ENCODE measurements at regions not wholly inside any gene's neighbourhood (a gene's known extent, or its start where the extent isn't known, plus 50 kb on each side); places are given as distances from the start of the nearest gene placed in this dataset.
A peak's percentile ranks its signal among the peaks of the same experiment; 100 is the strongest.

- no peak for DNase-seq
- Histone ChIP-seq H3K4me1 (no peaks in the 10 kb centered on the region), H3K27me3 (no peaks in the 10 kb centered on the region), H3K4me3 (replicated peaks in 1 of 3) (no peak overlapping the region), H3K27ac (no peak overlapping the region), H3K9me3 (no peaks in the 10 kb centered on the region), H3K36me3 (no peaks in the 10 kb centered on the region)
- WGBS, 2 donors: 80% methylated on average over 15 of the region's 15 CpGs
- intact Hi-C loops (cut with DNase I): no loop called here
- TF ChIP-seq, protein P1, sequence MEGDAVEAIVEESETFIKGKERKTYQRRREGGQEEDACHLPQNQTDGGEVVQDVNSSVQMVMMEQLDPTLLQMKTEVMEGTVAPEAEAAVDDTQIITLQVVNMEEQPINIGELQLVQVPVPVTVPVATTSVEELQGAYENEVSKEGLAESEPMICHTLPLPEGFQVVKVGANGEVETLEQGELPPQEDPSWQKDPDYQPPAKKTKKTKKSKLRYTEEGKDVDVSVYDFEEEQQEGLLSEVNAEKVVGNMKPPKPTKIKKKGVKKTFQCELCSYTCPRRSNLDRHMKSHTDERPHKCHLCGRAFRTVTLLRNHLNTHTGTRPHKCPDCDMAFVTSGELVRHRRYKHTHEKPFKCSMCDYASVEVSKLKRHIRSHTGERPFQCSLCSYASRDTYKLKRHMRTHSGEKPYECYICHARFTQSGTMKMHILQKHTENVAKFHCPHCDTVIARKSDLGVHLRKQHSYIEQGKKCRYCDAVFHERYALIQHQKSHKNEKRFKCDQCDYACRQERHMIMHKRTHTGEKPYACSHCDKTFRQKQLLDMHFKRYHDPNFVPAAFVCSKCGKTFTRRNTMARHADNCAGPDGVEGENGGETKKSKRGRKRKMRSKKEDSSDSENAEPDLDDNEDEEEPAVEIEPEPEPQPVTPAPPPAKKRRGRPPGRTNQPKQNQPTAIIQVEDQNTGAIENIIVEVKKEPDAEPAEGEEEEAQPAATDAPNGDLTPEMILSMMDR (IDR thresholded peaks at IDR 0.05): no peak
- TF ChIP-seq POLR2A (IDR thresholded peaks at IDR 0.05): no peak
Measured at GRCh38 chr5:5558638-5559527, 136.4 kb downstream of the ICE1 start.

DNA sequence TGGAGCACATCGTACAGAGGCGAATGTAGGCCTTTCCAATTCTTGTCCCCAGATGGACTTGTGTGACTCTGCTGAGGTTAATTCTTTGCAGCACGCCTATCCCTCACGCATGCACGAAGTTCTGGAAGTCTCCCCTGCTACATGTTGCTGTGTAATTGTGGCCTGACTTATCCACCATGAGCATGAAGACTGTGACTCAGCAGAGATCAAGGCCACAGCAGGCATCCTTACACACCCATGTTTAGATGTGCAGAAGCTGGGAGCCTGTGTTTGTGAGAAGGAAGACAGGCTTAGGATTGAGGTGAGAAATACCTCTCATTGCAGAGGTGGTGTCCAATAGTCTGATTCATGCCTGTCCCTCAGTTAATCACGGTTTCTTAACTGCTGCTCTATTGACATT lies 135.6 kb downstream of the ICE1 start:
- Histone ChIP-seq H3K36me3 (no peaks in the 10 kb centered on the region), H3K4me3 (replicated peaks in 1 of 3) (no peak overlapping the region), H3K27me3 (no peaks in the 10 kb centered on the region), H3K9me3 (no peaks in the 10 kb centered on the region), H3K27ac (no peak overlapping the region), H3K4me1 (no peaks in the 10 kb centered on the region)
- DNase-seq: no peak
- intact Hi-C loops (cut with DNase I): no loop called here
- TF ChIP-seq POLR2A (IDR thresholded peaks at IDR 0.05): no peak
- TF ChIP-seq, protein P1 (IDR thresholded peaks at IDR 0.05): no peak
- WGBS, 2 donors: 86 to 88% methylated on average over 6 of the region's 6 CpGs

DNA sequence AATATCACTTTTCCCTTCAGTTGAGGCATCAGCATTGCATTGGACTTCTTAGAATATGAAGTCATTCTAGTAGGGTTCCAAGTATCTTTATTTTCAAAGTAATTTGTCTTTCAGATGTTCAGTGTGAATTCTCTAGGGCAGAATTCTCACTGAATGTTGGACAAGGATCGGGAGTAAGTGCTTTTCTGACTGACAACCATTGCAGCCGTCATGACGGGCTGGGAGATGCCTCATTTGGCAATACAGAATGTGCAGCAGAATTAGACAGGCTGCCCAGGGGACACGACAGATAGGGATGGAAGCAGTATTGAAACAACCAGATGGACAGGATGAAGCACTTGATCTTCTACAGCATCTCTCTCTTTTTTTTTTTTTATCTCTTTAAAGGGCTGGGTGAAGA lies 129.0 kb downstream of the ICE1 start:
- DNase-seq: no peak
- intact Hi-C loops (cut with DNase I): no loop called here
- Histone ChIP-seq H3K36me3 (no peaks in the 10 kb centered on the region), H3K4me1 (no peaks in the 10 kb centered on the region), H3K27me3 (no peaks in the 10 kb centered on the region), H3K27ac (no peak overlapping the region), H3K9me3 (no peaks in the 10 kb centered on the region), H3K4me3 (replicated peaks in 1 of 3) (no peak overlapping the region)
- TF ChIP-seq POLR2A (IDR thresholded peaks at IDR 0.05): no peak
- TF ChIP-seq, protein P1 (IDR thresholded peaks at IDR 0.05): no peak
- 81 to 91% methylated on average over 4 of the region's 4 CpGs for WGBS, 2 donors

DNA sequence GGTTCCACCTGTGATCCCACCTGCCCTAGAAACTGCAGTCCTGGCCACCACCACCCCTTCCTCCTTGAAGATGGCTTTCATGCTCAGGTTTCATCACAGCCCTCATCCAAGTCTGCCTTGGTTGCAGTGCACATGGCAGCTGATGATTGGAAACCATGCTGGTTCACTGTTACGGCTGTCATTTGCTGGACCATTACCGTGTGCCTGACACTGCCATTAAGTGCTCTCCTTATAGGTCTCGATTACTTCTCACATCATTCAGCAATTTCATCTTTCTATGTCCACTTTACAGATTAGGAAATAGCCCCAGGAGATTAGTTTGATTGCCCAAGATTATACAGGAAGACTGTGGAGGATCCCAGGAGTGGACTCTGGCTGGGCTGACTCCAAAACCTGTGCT lies 123.9 kb downstream of the ICE1 start:
- Histone ChIP-seq H3K27ac (no peak overlapping the region), H3K27me3 (no peaks in the 10 kb centered on the region), H3K9me3 (no peaks in the 10 kb centered on the region), H3K36me3 (no peaks in the 10 kb centered on the region), H3K4me1 (peaks cover 3 to 9% of the 10 kb centered on the region in 2 donors), H3K4me3 (replicated peaks in 1 of 3) (no peak overlapping the region)
- no peak for TF ChIP-seq POLR2A (IDR thresholded peaks at IDR 0.05)
- TF ChIP-seq, protein P1 (IDR thresholded peaks at IDR 0.05): no peak
- intact Hi-C loops (cut with DNase I): no loop called here
- 76 to 92% methylated on average over 3 of the region's 3 CpGs for WGBS, 2 donors
- no peak for DNase-seq

DNA sequence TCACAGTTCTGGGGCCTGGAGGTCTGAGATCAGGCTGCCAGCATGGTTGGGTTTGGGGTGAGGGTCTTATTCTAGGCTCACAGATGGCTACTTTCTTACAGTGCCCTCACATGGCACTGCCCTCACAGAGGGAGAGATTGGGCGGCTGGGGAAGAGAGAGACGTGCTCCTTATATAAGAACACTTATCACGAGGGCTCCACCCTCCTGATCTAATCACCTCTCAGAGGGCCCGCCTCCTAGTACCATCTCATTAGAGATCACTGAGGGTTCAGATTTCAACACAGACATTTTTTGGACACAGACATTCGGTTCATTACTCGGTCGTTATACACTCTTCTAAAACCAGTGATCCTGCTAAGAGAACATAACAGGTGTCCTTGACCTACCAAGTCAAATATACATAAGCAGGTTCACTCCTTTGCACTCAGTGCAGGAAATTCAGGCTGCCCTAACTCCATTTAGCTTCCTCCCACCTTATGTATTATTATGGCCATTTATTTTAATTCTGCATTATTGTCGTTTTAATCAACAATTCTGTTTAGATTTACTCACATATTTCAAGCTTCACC lies 121.7 kb downstream of the ICE1 start:
- no peaks in the 10 kb centered on the region for H3K27me3 ChIP-seq
- H3K4me1 ChIP-seq: peaks cover 3 to 9% of the 10 kb centered on the region in 2 donors
- no peaks in the 10 kb centered on the region for H3K9me3 ChIP-seq
- TF ChIP-seq POLR2A (IDR thresholded peaks at IDR 0.05): peak in 1 of 2 donors; percentile 28
- TF ChIP-seq, protein P1 (IDR thresholded peaks at IDR 0.05): no peak
- H3K36me3 ChIP-seq: no peaks in the 10 kb centered on the region
- DNase-seq: peak; percentile 71 to 73
- 33 to 34% methylated on average over 8 of the region's 8 CpGs for WGBS, 2 donors
- H3K27ac ChIP-seq: peak overlapping the region; percentile 27 to 45 (median 41)
- intact Hi-C loops (cut with DNase I): no loop called here
- H3K4me3 ChIP-seq (replicated peaks in 1 of 3): no peak overlapping the region

Measured in thyroid gland (tissue), 4 donors.